GDM1 (cell line): ENCODE measurements at regions not wholly inside any gene's neighbourhood (a gene's known extent, or its start where the extent isn't known, plus 50 kb on each side); places are given as distances from the start of the nearest gene placed in this dataset.

ENCODE experiments used
- DNase-seq: peaks from one replicate; lab custom pipeline; 2025; lab: John Stamatoyannopoulos, UW

DNA sequence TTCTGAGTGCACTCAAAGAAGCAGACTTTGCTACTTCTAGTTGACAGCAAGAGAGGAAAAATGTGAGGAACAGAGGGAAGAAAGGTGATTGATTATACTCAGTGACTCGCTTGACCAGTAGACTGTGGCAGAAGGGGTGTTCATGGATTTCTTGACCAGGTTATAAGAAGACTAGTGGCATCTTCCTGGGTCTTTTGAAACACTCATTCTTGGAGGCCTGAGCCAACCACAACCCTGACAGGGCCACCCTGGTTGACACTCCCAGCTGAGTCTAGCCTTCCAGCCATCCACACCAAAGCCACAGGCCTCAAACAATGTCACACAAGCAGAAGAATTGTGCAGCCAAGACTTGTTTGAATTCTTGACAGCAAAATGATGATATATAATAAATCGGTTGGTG is 366.3 kb downstream of the SS18 start:
- DNase-seq = no peak

DNA sequence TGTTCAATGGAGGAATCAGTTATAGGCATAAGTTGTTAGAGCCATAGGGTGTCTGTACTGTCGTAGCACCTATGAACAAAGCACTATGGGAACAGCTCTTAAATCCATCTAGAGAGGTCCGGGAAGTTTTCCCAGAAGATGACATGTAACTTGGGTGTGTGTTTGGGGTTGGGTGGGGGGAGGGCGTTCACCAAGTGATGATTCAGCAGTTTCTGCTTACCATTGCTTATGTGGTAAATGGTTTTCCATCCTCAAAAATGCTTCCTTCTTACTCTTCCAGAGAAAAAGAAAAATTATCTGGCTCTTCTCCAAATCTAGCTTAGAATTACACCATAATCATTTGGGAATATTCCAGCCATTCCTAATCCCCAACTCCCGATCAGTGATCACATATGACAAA is 361.1 kb upstream of the ZNF521 start:
- no peak for DNase-seq

DNA sequence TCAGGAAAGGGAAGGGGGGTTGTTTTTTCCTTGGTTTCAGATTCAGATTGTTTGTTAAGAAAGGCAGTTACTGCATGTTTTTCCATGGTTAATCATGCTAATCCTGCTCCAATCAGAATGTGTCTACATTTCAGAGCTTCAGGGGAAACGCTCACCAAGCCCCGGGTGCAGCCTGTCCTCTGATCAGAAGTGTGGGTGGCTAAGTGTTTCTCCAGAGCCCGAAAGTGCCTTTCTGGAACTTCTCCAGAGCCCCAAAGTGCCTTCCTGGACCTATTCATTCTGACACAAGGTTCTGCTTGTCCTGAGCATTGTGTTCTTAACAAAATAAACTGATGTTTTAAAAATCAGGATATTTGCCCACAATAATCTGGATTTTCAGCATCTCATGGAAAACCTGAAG is 359.0 kb upstream of the ZNF521 start:
- DNase-seq = no peak

DNA sequence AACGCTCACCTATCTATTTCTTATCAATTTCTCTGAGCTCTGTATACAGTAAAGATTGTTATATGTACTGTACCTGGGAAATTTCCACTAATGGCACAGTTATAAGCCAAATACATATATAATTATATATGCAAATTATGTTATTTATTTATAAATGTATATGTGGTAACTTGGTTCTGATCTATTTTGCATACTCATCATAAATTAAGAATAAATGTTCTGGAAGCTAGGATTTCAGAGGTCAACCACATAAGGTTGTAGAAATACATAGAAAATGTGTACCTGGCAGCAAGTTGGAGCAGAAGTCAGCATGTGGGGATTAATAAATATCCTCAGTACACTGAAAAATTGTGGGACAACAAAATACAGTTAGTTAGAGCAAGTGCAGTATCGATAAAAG is 353.7 kb upstream of the ZNF521 start:
- DNase-seq = no peak

DNA sequence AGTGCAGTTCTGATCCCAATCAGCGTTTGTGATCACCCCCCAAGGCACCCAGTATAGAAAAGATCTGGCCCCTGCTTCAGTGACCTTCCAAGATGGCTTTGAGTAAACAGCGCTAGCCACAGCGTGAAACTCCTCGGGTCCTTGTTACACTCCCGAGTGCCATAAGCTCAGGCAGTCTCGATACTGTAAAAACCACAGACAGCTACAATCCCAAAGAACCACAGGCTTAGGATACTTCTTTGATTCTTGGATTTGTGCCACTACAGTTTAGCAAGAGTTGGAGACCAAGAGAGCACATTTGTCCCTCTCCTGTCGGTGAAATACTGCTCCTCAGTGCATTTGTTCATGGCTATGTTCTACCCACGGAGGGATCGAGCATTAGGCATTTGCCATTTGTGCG is 352.5 kb upstream of the ZNF521 start:
- no peak for DNase-seq

DNA sequence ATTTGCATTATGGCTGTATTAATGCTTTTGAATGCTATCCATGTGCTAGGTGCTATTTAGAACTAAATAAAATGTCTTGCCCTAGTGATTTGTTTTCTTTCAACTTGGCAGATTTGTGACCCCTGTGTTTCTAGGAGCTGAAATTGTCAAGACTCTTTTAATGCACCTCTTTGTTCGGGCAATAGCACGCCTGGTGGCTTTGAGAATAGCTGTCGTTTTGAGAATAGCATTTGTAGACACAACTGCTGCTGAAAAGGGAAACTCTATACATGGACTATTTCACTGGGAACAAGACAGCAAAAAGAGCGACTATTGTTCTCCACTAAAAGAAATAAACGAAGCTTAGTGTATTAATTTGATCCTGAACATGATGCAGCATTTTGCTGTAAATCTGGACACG is 352.1 kb upstream of the ZNF521 start:
- no peak for DNase-seq

DNA sequence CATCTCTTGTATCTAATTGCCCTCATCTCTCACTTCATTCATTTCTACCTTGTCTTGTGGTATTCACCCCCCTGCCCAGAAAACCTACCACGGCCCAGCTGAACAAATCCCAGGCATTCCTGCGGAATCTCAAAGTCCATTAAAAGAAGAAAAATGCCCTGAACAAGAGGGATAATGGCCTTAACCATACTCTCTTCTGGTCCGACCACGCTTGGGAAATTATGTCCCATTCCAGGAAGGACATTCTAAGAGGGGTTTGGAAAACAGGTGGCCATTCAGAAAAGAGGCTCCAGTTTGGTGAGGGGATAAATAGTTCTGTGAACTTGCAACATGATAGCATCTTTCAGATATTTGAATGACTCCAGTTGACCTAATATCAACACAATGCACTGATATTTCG is 349.9 kb upstream of the ZNF521 start:
- no peak for DNase-seq

DNA sequence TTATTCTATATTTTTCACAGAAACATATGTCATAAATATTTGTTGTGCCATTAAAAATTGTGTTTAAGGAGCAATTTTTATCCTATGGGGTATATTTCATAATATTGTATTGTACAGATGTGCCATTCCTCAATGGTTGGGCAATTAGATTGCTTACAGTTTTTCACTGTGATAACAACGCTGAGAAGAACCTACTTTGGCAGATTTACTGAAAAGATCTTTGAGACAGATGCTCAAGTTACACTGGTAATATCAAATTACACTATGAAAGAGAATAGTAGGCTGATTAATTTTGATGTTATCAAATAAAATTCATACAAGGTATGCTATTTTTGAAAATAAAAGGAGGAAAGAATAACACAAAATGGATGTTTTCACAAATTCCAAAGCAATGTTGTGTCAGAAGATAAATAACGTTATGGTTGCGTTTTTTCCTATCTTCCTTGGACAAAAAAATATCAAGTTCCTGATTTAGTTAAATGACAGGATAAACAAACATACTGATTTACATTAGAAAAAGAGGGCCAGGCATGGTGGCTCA is 335.1 kb upstream of the ZNF521 start:
- DNase-seq = no peak

DNA sequence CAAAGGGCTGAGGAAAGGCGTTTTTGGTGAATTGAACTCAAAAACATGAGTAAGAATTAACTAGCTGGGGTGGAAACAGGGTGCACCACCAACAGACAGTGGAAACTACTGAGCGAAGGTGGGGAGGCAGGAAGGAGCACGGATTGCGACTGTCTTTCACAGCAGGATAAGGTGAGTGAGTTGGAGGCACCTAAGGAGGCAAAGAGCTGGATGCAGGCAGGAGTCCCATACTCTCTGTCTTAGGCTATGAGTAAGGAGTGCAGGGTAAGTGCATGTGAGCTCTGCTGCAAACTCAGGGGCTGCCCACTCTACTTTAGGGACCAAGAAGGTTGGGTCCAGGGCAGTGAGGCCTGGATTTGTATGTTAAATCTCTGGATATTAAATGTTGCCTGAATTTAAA is 333.1 kb upstream of the ZNF521 start:
- no peak for DNase-seq

DNA sequence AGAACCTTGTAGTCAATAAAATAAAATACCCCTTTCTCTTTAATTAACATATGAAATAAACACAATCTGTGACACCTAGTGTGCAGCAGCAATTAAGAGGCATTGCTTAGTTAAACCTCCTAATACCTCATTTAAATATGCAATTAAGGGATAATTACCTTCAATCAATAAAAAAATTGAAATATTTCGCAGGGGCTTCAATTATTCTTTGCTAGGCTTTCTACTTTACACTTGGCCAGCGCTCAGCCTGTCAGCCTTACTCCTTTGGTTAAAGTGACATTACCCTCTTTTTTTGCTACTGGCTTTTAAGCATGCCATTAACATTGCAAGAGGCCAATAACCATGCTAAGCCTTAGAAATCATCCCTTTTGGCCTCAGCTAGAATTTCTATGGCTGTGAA is 327.5 kb upstream of the ZNF521 start:
- no peak for DNase-seq

DNA sequence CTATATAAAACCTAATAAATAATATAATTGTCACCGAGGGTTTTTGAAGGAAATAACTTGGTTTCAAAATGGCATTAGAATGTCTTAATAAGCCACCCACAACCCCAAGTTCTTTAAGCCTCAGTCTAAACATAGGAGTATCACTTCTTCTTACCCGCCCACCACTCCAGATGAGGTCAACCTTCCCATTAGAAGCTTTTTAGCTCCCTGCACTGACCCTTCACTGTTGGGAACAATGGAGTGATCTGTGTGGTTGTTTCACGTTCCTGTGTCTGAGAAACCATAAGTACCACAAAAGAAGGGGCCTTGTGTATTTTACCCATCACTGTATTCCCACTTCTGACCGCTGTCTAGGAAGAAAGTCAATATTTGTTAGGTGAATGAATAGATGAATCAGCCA is 326.3 kb upstream of the ZNF521 start:
- no peak for DNase-seq

DNA sequence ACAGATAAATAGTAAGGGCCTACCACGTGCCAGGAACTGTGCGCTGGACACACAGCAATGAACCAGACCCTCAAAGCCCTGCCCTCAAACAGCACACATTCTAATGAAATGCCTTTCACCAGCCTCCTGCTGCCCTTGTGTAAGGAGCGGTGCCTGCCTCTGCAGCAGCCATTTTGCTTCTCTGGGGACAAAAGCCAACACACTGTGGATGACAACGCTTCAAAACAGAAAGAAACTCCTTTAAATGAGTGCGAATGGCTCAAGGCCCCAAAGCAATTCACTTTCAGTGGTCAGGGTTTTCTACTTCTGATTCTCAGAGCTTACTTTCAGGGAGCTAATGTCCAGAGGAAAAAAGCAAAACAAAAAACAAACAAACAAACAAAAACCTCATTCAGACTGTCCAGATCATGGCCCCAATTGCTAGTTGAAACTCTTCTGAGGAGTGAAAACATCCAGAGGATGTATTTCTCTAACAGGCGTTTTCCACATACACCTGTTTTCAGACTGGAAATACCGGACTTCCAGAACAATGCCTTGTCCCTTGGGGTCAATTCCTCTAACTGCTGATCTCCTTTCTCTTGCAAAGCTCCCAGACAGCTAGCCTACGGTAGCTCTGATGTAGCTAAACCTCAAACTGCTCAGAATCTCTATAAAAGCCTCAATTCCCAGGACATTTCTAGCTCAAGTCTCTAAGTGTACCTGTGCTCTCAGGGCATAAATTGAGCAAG is 323.3 kb upstream of the ZNF521 start:
- DNase-seq = no peak

DNA sequence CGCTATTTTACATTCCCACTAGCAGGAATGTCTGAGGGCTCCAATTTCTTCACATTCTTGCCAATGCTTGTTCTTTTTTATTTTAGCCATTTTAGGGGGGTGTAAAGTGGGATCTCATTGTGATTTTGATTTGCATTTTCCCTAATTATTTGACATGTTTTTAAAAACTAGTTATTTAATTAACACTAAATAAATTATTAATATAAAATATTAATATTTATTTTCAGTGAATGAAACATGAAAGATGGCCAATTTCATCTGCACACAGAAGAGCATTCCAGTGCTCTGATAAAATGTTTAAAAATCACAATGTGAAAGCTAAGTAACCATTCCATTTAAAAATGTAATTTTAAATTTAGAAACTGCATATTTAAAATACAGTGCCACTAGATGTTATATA is 322.2 kb upstream of the ZNF521 start:
- no peak for DNase-seq

DNA sequence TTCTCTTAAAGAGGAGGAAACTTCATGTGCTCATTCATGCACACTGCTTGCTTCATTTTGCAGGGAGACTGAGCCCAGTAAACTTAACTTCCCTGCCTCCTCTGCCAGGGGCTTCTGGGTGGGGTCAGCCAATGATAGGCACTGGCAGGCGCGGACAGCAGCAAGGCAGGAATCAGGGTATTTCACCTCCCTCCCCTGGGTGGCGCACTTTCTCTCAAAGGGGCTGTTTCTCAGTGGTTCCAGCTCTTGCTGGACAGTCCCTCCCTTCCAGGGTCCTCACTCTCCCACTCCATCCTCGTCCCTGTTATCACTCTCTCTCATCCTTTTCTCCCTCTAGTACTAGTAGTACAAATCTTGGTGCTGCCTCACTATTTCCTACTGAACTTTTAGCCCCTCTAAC is 320.5 kb upstream of the ZNF521 start:
- DNase-seq = no peak

DNA sequence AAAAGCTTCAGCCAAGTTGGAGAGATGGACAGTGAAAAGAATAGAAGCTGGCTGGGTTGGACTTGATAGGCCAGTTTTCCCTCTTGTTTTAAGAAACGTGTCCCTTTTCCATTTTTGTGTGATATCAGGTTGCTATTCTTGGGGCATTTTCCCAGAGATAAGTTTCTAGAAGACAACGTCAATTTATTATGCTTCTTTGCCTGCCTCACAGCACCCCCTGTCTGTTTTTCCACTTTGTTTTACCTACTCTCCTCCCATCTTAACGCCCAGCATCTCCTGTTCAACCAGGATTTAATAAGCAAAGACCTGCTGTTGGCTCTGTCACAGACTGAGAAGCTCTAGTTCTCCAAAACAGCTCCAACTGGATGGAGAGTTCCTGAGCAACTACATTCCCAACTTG is 317.8 kb upstream of the ZNF521 start:
- no peak for DNase-seq

DNA sequence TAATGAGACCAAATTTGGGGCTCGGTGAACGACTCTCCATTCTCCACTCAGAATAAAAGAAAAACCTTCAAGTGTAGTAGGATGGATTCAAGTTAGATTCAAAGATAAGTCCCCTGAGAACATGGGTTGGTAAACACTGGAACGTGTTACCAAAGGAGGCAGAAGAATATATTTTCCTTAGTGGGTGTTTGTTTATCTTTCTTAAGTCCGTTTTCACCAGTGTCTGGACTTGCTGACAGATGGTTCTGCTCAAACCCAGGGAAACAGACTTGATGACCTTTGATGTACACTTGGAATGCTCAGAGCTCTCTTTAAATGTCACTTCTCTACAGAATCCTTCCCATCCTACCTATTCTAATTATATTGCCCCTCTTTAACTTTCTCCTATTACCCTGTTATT is 310.3 kb upstream of the ZNF521 start:
- DNase-seq = no peak

DNA sequence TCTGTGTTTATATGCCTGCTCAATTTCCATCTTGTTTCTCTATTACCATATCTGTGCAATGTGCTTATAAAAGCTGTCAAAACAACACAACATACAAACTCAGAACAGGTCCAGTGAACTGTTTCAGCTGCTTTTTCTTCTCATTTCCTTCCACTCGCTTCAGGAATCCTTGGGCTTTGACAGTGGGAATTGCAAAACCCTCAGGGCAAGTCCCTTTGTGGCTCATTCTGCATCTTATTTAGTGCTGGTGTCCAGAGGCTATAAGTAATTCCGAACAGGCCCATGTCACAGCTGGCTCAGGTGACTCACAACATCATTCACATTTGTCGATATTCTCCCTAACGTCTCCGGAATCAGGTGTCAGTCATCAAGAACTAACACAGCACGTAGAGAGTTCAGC is 309.9 kb upstream of the ZNF521 start:
- DNase-seq = no peak

DNA sequence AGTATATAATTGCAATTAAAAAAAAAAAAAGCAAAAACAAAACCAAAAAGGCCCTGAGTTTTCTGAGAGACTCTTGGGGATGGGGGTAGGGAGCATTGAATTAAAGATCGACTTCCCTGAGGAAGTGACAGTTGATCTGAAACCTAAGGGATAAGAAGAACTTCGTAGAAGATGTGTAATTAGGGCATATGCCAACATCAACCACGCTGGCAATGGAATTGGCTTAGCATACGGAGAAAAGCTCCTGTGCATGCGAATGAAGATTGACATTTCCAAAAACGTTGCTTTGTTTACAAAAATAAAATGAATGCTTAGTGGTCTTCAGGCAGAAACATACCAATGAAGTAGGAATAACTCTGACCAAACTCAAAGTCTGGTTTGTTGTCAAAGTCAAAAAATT is 307.6 kb upstream of the ZNF521 start:
- DNase-seq = no peak

DNA sequence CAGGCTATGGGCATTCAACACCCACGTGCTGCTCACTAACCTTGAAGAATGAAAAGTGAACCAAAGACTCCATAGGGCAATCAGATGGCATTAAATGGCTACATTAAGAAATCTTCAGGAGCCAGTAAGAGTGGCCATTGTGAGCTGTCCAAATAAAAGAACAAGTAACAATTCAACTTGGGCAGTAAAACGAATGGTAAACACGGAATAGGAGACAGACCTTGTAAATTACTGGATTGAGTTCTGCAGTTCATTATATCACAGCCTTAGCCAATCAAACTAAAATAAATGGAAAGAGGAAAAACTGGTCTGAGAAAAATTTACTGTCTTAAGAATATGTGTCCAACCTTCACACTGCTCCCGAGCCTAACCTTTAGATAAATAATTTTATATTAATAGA is 306.5 kb upstream of the ZNF521 start:
- no peak for DNase-seq

DNA sequence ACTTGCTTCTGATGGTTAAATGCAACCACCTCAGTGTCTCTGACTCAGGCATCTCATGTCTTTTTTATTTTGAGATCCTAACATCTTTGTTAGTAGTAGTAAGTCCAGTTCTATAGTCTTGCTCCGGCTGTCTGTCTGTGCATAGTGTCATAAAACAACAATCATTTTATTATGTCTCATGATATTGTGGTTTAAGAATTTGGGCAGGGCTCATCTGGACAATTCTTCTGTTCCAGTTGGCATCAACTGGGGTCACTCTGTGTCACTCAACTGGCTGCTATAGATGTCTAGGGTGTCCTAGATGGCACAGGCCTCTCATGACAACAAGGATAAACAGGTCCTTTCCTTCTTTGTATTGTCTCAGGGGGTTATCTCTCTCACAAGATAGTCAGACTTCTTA is 299.6 kb upstream of the ZNF521 start:
- DNase-seq = no peak

DNA sequence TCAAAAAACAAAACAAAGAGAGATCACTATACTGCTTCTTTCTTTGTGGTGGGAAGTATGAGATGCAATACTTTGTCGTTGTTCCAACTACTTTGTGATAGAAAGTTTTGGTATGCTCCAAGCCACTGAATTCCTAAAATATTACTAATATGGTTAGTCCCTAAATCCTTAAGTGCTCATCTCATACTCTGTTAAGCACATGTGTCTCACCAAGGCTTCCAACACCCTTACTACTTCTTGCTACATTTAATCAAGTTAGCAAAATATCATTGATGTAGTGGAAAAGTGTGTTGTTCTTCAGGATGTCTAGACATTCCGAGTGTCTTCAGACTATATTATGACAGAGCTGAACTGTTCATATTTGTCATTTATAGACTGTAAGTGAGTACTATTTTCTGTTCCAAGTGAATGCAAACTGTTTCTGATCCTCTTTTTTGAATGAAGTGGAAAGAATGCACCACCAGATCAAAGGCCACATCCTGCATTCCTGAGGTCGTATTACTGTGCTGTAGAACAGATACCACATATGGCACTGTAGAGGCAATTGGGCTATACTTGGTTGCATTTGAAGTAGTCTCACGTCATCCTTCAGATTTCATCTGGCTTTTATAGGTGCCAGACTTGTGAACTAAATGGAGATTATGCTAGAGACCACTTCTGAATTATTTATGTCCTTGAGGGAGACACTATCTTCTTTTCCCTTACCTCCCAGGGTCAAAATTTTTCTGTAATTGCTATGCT is 298.4 kb upstream of the ZNF521 start:
- DNase-seq = no peak

DNA sequence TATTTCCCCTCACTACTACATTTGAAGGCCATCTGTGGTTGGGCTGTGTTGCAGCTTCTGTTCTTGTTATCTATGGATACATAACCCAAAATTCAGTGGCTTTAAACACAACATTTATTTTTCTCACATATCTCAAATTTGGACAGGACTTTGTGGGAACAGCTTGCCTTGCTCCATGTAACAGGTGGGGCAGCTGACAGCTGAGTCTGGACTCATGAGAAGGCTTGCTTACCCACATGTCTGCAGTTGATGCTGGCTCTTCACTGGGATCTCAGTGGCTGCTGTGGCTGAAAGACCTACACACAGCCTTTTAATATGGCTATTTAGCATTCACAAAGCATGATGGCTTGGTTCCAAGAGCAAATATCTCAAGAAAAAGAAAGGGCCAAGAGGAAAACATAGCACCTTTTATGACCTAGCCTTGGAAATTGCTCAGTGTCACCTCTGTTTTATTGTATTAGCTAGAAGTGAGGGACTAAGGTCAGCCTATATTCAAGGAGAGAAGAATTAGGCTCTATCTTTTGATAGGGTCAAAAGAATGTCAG is 296.8 kb upstream of the ZNF521 start:
- no peak for DNase-seq

DNA sequence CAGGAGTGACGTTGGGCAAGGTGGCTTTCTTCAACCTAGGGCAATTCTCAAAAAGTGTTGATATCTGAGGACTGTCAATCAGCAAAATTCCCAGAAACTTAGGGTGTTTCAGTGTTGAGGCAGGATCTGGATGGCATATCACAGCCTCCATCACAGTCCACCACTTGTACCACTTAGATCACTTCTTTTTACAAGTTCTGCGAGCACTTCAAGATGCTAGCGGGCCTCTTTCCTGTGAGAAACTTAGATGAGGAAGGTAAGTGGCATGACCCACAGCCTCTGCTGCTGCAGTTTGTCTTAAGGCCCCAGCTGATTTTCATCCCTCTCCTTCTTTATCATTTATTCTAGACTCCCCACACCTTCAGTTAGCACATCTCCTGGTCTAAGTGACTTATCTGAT is 295.4 kb upstream of the ZNF521 start:
- DNase-seq = no peak
